PC-9 (cell line): ENCODE measurements at regions not wholly inside any gene's neighbourhood (a gene's known extent, or its start where the extent isn't known, plus 50 kb on each side); places are given as distances from the start of the nearest gene placed in this dataset.

Experiments used
- BruUV-seq: library from RNA; stranded (reverse); fragments of 400-500 nt; replicated peaks from 2 replicates; lab custom pipeline; 2021; lab: Mats Ljungman, UMichigan
- CTCF ChIA-PET: fragments of 300-600 bp; sonication (Branson Sonifier 250); formaldehyde crosslinking; loops from one replicate; lab custom pipeline; 2022; ENCODE audit warnings: antibody characterized with exemption; lab: Charles Lee
- POLR2A ChIA-PET: fragments of 300-600 bp; sonication (Branson Sonifier 250); formaldehyde crosslinking; loops from one replicate; lab custom pipeline; 2022; ENCODE audit warnings: antibody characterized with exemption; ENCODE audit not compliant: unreplicated experiment; lab: Charles Lee
- DNase-seq, 2 experiments: peaks; one replicate each; pipeline versions ENCODE4 v3.0.0 to v3.0.0-alpha.2; 2015 to 2022; ENCODE audit warnings: mixed read lengths in 1 of 2
- H2AFZ ChIP-seq: fragments of 200-600 bp; sonication (generic); 2 replicates; pipeline ENCODE4 v1.8.1; 2017; ENCODE audit warnings: antibody characterized with exemption
- H3F3A ChIP-seq: fragments of 200-600 bp; sonication (generic); 2 replicates; pipeline ENCODE4 v1.8.1; 2017; ENCODE audit warnings: antibody characterized with exemption, mild to moderate bottlenecking, low read depth; ENCODE audit not compliant: insufficient read depth
- H3K27ac ChIP-seq: fragments of 200-600 bp; sonication (generic); 2 replicates; pipeline ENCODE4 v1.6.1; 2016; ENCODE audit warnings: mixed run types
- H3K27me3 ChIP-seq: fragments of 200-600 bp; sonication (generic); 2 replicates; pipeline ENCODE4 v1.6.1; 2016; ENCODE audit warnings: low read depth, mixed run types; ENCODE audit not compliant: insufficient read depth
- H3K36me3 ChIP-seq: fragments of 200-600 bp; sonication (generic); 2 replicates; pipeline ENCODE4 v1.6.1; 2016; ENCODE audit warnings: low read depth, mixed run types
- H3K4me1 ChIP-seq: fragments of 200-600 bp; sonication (generic); replicated peaks from 2 replicates; pipeline ENCODE4 v1.6.1; 2016; ENCODE audit warnings: mixed run types; ENCODE audit not compliant: insufficient read depth
- H3K4me2 ChIP-seq: fragments of 200-600 bp; sonication (generic); 2 replicates; pipeline ENCODE4 v1.6.1; 2017; ENCODE audit warnings: mixed run types
- H3K4me3 ChIP-seq: fragments of 200-600 bp; sonication (generic); 2 replicates; pipeline ENCODE4 v1.6.1; 2016; ENCODE audit warnings: mixed run types
- H3K79me2 ChIP-seq: fragments of 200-600 bp; sonication (generic); 2 replicates; pipeline ENCODE4 v1.6.1; 2017; ENCODE audit warnings: low read depth, mixed run types
- H3K9me2 ChIP-seq: fragments of 200-600 bp; sonication (generic); 2 replicates; pipeline ENCODE4 v1.8.1; 2017; ENCODE audit warnings: mild to moderate bottlenecking; ENCODE audit not compliant: insufficient read depth
- H3K9me3 ChIP-seq: fragments of 200-600 bp; sonication (generic); 2 replicates; pipeline ENCODE4 v1.8.1; 2016; ENCODE audit warnings: low read depth; ENCODE audit not compliant: insufficient read depth
- H4K20me1 ChIP-seq: fragments of 200-600 bp; sonication (generic); 2 replicates; pipeline ENCODE4 v1.8.1; 2017; ENCODE audit not compliant: insufficient read depth
- EZH2 ChIP-seq: fragments of 200-600 bp; sonication (generic); IDR thresholded peaks from 2 replicates; pipeline ENCODE4 v1.8.0; 2017; ENCODE audit warnings: antibody characterized with exemption, low read depth
- intact Hi-C: fragments of 100-400 bp; cut with micrococcal nuclease; formaldehyde crosslinking; loops from one replicate; pipeline ENCODE4 v1.10.0; 2022; ENCODE audit not compliant: unreplicated experiment
- TF ChIP-seq, protein P1 (sequence below): fragments of 200-600 bp; sonication (generic); conservative IDR thresholded peaks from 2 replicates; pipeline ENCODE4 v1.6.1; 2017; ENCODE audit warnings: mixed run types, antibody characterized with exemption, mild to moderate bottlenecking, moderate library complexity

DNA sequence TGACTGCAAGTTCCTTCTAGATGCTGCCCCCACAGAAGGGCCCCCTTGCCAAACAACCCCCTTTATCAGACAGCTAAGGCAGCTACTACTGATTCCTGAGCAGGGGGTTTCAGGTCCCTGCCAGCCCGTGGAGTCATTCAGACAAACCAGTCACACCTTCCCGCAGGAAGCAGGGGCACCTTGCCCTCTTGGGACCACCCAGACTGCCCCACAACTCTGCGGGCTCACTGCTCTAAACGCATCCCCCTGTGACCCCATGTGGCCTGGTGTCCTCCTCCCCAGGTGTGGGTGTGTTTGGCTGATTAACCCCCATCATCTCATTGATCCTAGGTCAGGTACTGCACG is 298.9 kb downstream of the TCERG1L start:
- TF ChIP-seq EZH2: no peak
- TF ChIP-seq, protein P1, sequence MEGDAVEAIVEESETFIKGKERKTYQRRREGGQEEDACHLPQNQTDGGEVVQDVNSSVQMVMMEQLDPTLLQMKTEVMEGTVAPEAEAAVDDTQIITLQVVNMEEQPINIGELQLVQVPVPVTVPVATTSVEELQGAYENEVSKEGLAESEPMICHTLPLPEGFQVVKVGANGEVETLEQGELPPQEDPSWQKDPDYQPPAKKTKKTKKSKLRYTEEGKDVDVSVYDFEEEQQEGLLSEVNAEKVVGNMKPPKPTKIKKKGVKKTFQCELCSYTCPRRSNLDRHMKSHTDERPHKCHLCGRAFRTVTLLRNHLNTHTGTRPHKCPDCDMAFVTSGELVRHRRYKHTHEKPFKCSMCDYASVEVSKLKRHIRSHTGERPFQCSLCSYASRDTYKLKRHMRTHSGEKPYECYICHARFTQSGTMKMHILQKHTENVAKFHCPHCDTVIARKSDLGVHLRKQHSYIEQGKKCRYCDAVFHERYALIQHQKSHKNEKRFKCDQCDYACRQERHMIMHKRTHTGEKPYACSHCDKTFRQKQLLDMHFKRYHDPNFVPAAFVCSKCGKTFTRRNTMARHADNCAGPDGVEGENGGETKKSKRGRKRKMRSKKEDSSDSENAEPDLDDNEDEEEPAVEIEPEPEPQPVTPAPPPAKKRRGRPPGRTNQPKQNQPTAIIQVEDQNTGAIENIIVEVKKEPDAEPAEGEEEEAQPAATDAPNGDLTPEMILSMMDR: no peak
- Histone ChIP-seq H3K79me2 (no peaks in the 10 kb centered on the region), H4K20me1 (no peaks in the 10 kb centered on the region), H3K9me3 (no peaks in the 10 kb centered on the region), H3K27ac (no peak overlapping the region), H3K4me3 (no peak overlapping the region), H3K4me2 (no peak overlapping the region), H3K27me3 (peaks cover 27% of the 10 kb centered on the region; the same call in 1 of the 2 replicates), H3K36me3 (no peaks in the 10 kb centered on the region), H3F3A (no peaks in the 10 kb centered on the region), H2AFZ (no peak overlapping the region), H3K4me1 (no peaks in the 10 kb centered on the region), H3K9me2 (no peaks in the 10 kb centered on the region)
- ChIA-PET POLR2A (no interaction called here), CTCF (no interaction called here)
- no peak for DNase-seq
- intact Hi-C loops: no loop called here
- no TSS peak for BruUV-seq

DNA sequence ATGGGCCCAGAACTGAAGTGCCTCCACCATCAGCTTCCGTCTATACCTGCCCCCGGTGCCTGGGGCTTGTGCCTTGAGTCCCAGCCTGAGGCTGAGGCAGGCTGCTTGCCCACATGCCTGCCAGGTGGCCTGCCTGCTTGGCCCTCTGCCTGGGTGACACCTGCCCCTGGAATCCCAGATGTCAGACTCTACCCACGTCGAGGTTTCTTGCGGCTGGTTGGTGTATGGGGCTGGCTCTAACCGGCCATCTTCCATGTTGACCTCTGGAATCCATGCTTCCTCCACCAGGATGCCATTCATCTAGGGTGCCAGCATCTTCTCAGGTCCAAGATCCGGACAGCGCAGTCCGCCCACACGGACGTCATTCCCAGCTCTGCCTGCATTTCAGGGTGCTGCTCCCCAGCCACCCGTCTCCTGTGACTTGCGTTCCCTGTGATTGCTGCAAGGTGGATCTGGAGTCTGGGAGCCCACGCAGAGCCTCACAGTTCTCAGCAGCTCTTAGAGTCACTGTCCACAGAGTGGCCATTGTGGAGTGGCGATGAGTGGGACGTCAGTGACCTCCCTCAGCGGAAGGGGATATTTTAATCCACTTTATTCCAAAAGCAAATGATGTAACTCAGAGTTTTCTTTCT is 298.1 kb downstream of the TCERG1L start:
- BruUV-seq: no TSS peak
- DNase-seq: no peak
- Histone ChIP-seq H4K20me1 (no peaks in the 10 kb centered on the region), H3K4me1 (no peaks in the 10 kb centered on the region), H3K4me3 (no peak overlapping the region), H3K9me3 (no peaks in the 10 kb centered on the region), H2AFZ (no peak overlapping the region), H3K79me2 (no peaks in the 10 kb centered on the region), H3K4me2 (no peak overlapping the region), H3K36me3 (no peaks in the 10 kb centered on the region), H3K9me2 (no peaks in the 10 kb centered on the region), H3K27ac (no peak overlapping the region), H3F3A (no peaks in the 10 kb centered on the region), H3K27me3 (peaks cover 27% of the 10 kb centered on the region; the same call in 1 of the 2 replicates)
- TF ChIP-seq EZH2: no peak
- TF ChIP-seq, protein P1: no peak
- CTCF ChIA-PET: no interaction called here
- POLR2A ChIA-PET: no interaction called here
- intact Hi-C loops: no loop called here

DNA sequence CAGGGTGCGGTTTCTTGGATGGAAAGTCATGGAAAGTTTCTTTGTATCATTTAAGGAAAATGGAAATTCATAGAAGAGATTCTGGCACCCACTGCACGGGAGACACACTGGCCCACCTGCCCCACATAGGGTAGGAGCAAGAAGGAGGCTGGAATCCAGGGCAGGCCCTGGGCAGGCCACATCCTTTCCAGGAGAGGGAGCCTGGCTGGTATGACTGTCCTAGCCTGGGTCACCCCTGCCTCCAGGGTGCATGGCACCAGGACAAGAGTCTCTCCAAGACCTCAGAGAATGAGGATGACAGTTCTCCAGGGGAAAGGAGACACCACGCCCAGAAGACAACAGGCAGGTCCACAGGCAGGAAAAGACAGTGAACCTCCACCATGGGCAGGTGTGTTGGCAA is 297.2 kb downstream of the TCERG1L start:
- Histone ChIP-seq H3K4me1 (no peaks in the 10 kb centered on the region), H3K36me3 (no peaks in the 10 kb centered on the region), H3K79me2 (no peaks in the 10 kb centered on the region), H2AFZ (no peak overlapping the region), H3K9me2 (no peaks in the 10 kb centered on the region), H3K4me2 (no peak overlapping the region), H3F3A (no peaks in the 10 kb centered on the region), H3K4me3 (no peak overlapping the region), H3K9me3 (no peaks in the 10 kb centered on the region), H4K20me1 (no peaks in the 10 kb centered on the region), H3K27me3 (peaks cover 28% of the 10 kb centered on the region; the same call in 1 of the 2 replicates), H3K27ac (no peak overlapping the region)
- no peak for DNase-seq
- POLR2A ChIA-PET: no interaction called here
- CTCF ChIA-PET: no interaction called here
- no peak for TF ChIP-seq EZH2
- TF ChIP-seq, protein P1: no peak
- intact Hi-C loops: no loop called here
- BruUV-seq: no TSS peak
